GM21825 (cell line): ENCODE measurements at regions not wholly inside any gene's neighbourhood (a gene's known extent, or its start where the extent isn't known, plus 50 kb on each side); places are given as distances from the start of the nearest gene placed in this dataset.
"Not testable (repeated sequence)": the region's sequence is repeated elsewhere in the genome, so short reads cannot be mapped to it uniquely, and the experiment has no call there.

Source experiments
- ATAC-seq: cut with Tn5 transposase; IDR thresholded peaks from one replicate; pipeline ENCODE4 v1.9.1; 2021; ENCODE audit warnings: mild to moderate bottlenecking, moderate library complexity; ENCODE audit not compliant: unreplicated experiment

- ATAC-seq, result no peak
These were observed 631.9 kb downstream of the SLCO4C1 start for GRCh38 chr5:101664071-101664791.

GRCh38 chr5:101663543-101663942 lies 632.5 kb downstream of the SLCO4C1 start:
- no peak for ATAC-seq

DNA sequence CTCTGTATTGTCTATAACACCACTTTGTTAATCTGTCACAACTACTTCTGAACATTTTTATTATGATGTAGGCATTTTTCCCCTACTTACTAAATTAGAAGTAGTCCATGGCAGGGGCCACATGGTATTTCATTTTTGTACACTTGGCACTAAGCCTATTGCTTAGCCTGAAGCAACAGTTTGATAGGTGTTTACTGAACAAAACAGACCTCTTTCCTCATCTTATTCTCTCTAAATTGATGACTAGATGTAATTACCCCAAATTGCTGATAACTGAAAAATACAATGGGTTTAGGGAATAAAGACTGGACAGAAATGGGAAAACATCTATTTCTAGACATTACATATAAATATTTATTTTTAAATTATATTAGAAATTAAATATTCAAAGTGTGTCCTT lies 633.8 kb downstream of the SLCO4C1 start:
- ATAC-seq, result no peak

DNA sequence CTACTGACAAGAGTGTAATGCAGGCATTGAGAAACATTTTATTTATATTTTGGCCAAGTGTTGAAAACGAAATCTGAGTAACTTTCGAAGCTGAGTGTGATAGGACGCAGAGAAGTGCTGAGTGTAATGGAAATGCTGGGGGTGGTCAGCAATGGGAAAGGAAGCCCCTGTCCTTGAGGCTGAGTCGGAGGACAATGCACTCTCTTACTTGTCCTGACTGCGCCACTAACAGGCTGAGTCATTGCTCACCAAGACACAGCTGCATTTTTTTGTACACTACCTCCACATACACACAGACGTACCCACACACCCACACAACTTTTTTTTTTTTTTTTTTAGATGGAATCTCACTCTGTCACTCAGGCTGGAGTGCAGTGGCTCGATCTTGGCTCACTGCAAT lies 637.7 kb downstream of the SLCO4C1 start:
- no peak for ATAC-seq

DNA sequence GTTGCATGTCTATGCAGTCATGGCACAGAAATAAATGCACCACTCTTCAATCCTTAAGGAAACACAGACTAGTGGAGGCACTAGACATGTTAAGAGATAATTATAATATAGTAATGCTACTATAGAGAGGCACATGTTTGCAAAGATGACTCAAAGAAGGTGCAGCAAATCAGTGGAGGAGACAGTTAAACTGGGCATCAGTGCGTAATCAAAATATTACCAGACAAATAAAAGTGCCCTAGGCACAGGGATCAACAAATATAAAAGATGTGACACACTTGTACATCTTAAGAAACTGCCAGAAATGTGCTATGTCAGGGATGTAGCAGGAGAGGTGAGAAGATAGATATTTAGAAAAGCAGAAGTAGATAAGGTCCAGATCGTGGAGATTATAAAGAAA lies 642.1 kb downstream of the SLCO4C1 start:
- no peak for ATAC-seq

- no peak for ATAC-seq
These were observed 648.2 kb downstream of the SLCO4C1 start for GRCh38 chr5:101647861-101648260.

DNA sequence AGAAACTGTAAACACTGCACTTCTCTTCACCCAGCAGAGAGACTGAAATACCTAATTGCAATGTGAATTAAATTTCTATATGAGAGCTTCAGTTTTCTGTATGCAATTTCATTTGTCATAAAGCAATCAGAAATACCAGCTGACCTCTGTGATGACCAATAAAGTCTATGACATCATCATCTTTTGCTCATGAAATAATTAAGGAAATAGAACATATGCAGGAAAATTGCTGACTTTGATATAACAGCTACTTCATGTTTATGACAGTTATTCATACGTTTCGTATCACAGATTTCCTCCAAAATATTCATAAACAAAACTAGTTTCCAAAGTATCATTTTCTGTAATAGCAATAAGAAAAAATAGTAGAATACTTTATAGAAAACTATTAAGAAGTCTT lies 652.3 kb downstream of the SLCO4C1 start:
- ATAC-seq, result no peak

DNA sequence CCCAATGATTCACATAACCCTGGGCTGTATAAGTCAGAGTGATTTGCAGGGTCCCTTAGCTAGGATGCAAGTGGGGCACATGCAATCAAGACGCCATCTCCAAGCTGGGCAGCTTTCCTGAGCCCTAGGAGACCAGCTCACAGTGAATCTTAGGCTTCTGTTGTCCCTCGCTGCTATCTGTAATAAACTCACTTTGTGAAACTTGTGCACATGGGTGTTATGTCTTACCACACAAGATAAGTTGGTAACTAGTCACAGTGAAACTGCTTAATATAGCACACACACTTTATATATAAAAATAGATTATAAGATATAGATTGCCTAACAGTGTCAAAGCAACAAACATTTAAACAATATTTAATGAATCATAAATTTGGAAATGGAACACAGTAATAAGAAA lies 658.5 kb downstream of the SLCO4C1 start:
- no peak for ATAC-seq

GRCh38 chr5:101627770-101628169 lies 668.3 kb downstream of the SLCO4C1 start:
- not testable (repeated sequence) for ATAC-seq

GRCh38 chr5:101626572-101626971 lies 669.5 kb downstream of the SLCO4C1 start:
- ATAC-seq, result no peak

DNA sequence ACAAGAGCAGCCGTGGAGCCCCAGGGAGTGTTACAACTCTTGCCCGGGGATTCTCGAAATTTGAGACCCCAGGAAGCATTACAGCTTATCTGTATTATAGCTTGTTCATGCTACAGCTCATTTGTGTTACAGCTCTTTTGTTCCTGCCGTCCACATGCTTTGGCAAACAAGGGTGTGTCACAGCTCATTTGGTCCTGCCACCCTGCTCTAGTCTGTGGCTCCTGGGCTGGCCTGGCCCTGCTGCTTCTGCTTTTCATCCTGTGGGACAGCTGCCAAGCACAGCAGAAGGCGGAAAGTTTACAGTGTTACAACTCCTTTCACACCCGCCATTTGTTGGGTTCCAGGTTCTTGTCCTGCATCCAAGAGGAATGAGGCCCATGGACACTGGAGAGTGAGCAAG lies 685.0 kb downstream of the SLCO4C1 start:
- no peak for ATAC-seq

DNA sequence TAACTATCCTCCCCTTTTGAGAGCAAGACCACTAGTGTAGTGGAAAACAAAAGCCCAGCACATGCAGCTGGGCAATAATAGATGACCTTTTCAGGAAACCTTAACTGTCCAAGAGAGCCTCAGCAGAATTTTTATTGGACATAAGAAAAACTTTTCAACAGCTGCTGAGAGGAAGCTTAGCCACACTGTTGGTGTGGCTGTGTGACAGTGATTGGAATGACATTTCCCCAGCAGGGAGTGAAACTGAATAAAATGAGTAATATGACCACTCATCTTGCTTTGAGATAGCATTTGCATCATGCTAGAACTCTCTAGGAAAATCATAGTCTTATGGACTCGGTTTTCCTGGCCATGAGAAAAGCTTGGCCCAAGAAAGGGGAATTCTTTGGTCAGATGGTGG lies 687.8 kb downstream of the SLCO4C1 start:
- no peak for ATAC-seq

GRCh38 chr5:101605700-101606099 lies 690.4 kb downstream of the SLCO4C1 start:
- no peak for ATAC-seq

DNA sequence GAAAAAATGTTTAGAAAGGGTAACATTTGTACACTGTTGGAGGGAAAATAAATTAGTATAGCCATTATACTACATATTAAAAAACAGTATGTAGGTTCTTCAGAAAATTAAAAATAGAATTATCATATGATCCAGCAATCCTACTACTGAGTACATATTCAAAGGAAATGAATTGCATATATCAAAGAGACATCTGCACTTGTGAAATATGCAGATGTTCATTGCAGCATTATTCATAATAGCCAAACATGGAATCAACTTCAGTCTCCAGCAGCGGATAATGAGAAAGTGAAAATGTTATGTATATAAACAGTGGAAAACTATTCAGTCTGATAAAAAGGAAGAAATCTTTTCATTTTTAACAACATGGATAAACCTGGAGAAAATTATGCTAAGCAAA lies 695.5 kb downstream of the SLCO4C1 start:
- no peak for ATAC-seq

DNA sequence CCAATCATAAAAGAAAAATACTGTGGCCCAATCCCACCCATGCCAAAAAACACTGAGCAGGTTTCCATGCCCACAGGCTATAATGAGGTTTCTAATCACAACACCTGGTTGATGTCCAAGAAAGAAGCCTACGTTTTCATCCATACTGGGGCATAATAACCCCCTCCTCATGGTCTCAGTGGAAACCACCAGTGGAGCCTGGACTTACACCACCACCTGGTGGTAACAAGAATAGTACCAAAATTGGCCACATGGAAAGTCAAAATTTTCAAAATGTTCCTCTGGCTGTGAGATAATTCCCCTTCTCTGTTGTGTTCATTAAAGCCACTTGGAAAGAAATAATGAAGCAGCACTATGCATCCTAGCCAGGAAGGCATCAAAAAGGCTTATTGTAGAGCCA lies 687.3 kb upstream of the ST8SIA4 start:
- no peak for ATAC-seq

- no peak for ATAC-seq
These were observed 682.3 kb upstream of the ST8SIA4 start for GRCh38 chr5:101585366-101585765.

DNA sequence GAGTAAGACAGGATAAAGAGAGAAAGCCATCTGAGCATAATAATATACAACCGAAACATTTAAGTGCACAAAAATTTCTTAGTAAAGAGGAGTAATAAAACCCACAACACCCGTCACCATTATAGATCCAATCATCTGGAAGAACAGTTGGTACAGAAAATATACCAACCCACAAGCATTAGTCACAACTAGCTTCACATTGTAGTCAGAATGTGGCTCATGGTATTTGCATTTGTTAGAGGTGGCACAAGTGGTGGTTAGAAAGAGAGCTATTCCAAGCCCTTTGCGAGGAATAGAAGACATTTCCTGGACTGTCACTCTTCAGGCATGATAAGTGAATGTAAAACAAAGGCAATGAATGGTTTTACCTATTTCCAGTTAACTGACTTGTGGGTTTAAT lies 677.5 kb upstream of the ST8SIA4 start:
- ATAC-seq, result no peak

- ATAC-seq, result no peak
These were observed 670.9 kb upstream of the ST8SIA4 start for GRCh38 chr5:101574017-101574416.

DNA sequence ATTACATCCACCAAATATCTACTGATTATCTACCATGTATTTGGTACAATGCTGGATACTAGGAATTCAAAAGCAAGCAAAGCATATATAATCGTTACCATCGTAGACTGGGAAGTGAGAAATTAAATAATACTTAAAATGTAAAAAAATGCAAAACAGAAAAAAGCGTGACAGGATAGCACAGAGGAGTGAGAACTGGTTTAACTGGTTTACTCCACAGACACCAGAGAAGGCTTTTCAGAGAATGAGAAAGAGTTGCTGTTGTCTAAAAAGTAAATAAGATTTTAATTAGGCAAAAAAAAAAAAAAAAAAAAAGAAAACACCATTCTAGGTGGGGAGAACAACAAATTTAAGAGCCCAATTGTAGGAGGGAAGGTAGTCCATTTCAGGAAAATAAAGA lies 657.9 kb upstream of the ST8SIA4 start:
- no peak for ATAC-seq

DNA sequence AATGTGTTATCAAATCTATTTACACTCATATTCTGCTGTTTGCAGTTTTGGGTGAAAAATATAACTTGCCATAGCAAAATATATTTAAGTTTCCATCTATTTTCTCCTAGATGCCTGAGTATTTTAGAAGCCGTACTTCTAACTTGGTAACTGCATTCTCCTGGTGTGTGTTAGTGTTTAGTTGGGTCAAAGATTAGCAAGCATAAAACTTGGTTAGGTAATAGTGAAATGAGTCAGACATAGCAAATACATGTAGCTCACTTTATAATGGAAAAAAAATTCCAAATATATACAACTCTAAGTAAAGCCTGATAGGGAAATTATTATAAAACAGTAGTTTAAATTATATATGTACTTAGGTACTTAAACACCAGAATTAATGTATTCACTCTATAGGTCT lies 640.7 kb upstream of the ST8SIA4 start:
- ATAC-seq, result no peak

GRCh38 chr5:101539315-101539714 lies 636.2 kb upstream of the ST8SIA4 start:
- ATAC-seq, result no peak

DNA sequence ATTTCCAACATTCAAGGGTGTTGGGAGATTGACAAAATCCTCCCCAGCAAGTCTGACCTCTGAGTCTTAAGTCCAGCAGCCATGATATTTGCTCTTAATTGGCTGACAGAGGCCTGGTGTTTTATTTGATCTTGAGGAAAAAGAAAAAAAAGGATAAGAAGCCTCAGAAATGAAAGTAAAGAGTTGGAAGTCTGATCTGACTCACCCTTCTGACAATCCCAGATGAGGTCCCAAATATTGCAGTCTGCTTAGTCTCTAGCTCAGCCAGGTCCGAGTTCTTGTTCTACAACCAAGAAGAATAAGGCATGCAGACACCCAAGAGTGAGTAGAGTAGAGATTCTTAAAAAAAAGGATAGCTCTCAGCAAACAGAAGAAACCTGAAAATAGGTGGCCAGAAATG lies 632.5 kb upstream of the ST8SIA4 start:
- ATAC-seq, result no peak

- ATAC-seq, result no peak
These were observed 631.5 kb upstream of the ST8SIA4 start for GRCh38 chr5:101534491-101535110.
